ENCODE measurements at regions not wholly inside any gene's neighbourhood (a gene's known extent, or its start where the extent isn't known, plus 50 kb on each side); places are given as distances from the start of the nearest gene placed in this dataset.

- Mint-ChIP-seq H3K27me3 (ENCODE audit: low read depth) (no peaks in the 10 kb centered on the region), H3K4me1 (peaks cover 10 to 14% of the 10 kb centered on the region in 2 experiments), H3K4me3 (no peak overlapping the region), H3K9me3 (peaks cover 0 to 2% of the 10 kb centered on the region in 2 experiments; a peak in 3 of 5 replicates), H3K36me3 (ENCODE audit: insufficient read depth in 1 of 3, low read depth in 3 of 3) (peaks cover 0 to 6% (median 4%) of the 10 kb centered on the region in 3 experiments; a peak in 2 of 7 replicates), H3K27ac (no peak overlapping the region; a peak in 1 of 7 replicates)
- Histone ChIP-seq H2BK120ac (ENCODE audit: low read depth, low read length, poor library complexity, severe bottlenecking) (no peak overlapping the region), H2BK20ac (ENCODE audit: low read depth, low read length, poor library complexity, severe bottlenecking) (no peak overlapping the region), H3K14ac (ENCODE audit: insufficient read depth, low read length) (no peak overlapping the region), H3K23me2 (ENCODE audit: insufficient read length, low read depth, low read length, poor library complexity, severe bottlenecking) (no peaks in the 10 kb centered on the region), H3K79me1 (ENCODE audit: insufficient read depth, low read depth, low read length, poor library complexity, severe bottlenecking) (no peaks in the 10 kb centered on the region), H2BK12ac (ENCODE audit: insufficient read length, low read depth, low read length) (no peak overlapping the region), H3K18ac (ENCODE audit: insufficient read length, low read depth, low read length) (no peak overlapping the region), H3K9ac (ENCODE audit: extremely low read depth, insufficient read length, low read length) (no peak overlapping the region), H3K9me3 (ENCODE audit: control insufficient read depth, low read depth, low read length) (no peaks in the 10 kb centered on the region), H3K4me1 (ENCODE audit: insufficient read depth, low read length) (no peaks in the 10 kb centered on the region; the same call in 1 of the 2 replicates), H4K91ac (ENCODE audit: insufficient read length, low read depth, low read length) (no peak overlapping the region), H2AK5ac (ENCODE audit: insufficient read length, low read length) (no peak overlapping the region), H3K27ac (ENCODE audit: insufficient read length, low read depth, low read length) (no peak overlapping the region), H2BK15ac (ENCODE audit: low read depth, low read length) (no peak overlapping the region), H3K23ac (ENCODE audit: insufficient read length, low read depth, low read length) (no peak overlapping the region), H3K4me2 (ENCODE audit: insufficient read depth, insufficient read length, low read length) (no peak overlapping the region), H3T11ph (ENCODE audit: low read length) (no peak overlapping the region), H4K5ac (ENCODE audit: insufficient read length, low read depth, low read length) (no peak overlapping the region), H2AFZ (ENCODE audit: low read length) (no peak overlapping the region), H4K8ac (replicated peaks; ENCODE audit: insufficient read length, low read depth, low read length) (no peak overlapping the region), H3K27me3 (ENCODE audit: insufficient read depth, low read length) (no peaks in the 10 kb centered on the region), H4K20me1 (ENCODE audit: control insufficient read depth, insufficient read depth, insufficient read length) (no peaks in the 10 kb centered on the region), H3K4ac (ENCODE audit: low read depth, low read length) (no peak overlapping the region), H2BK5ac (ENCODE audit: insufficient read length, low read length) (no peak overlapping the region), H3K56ac (ENCODE audit: insufficient read length, low read depth, low read length) (no peak overlapping the region), H3K79me2 (ENCODE audit: insufficient read depth, low read length) (no peaks in the 10 kb centered on the region)
- no CpG with 5 or more reads among the region's 1 CpG for WGBS (ENCODE audit: extremely low coverage, insufficient read length, low lambda C conversion rate)
- no peak for DNase-seq
- no peak for TF ChIP-seq CTCF (conservative IDR thresholded peaks at IDR 0.05)
Measured at GRCh38 chr1:164479242-164479641, 79.7 kb upstream of the PBX1 start.
